ENCODE measurements at regions not wholly inside any gene's neighbourhood (a gene's known extent, or its start where the extent isn't known, plus 50 kb on each side); places are given as distances from the start of the nearest gene placed in this dataset.

DNA sequence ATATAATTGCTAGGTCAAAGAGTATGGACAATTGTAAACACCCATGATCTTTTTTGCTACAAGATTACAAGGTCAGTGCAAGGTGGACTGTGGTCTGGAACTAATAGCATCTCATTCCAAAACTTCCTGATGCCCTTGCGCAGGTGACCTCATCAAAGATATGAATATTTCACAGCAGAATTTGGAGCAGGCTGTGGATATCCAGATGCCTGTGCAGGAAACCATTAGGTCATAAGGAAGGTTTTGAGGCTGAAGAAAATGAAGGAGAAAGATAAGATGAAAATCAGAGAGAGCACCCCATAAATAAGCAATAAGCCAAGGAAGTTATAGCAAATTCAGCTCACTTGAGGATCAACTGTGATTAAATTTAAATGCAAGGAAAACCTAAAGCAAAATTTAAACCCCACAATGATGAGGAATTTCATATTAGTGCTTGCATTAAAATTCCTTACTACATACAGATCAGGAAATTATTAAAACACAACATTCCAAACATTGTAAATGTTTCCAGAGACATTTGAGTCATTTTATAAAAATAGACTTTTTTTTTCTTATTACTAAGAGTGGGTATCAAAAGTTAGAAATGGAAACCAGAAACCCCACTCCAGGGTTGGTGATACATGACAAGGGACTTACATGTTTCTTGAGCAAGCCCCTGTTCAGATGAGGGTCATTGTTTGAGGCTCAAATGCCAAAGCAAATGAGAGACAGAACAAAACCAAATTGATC, 100.7 kb upstream of the FAM9C start:
- DNase-seq (no peak), ATAC-seq (no peak)
- no peak overlapping the region for H3K4me3 Mint-ChIP-seq
- no peak overlapping the region for H3K27ac Mint-ChIP-seq
- intact Hi-C loops (cut with micrococcal nuclease), result no loop called here
- H3K9me3 Mint-ChIP-seq, result peaks cover 2% of the 10 kb centered on the region
- no peaks in the 10 kb centered on the region for H3K36me3 Mint-ChIP-seq (ENCODE audit: low read depth)
- TF ChIP-seq, protein P1, sequence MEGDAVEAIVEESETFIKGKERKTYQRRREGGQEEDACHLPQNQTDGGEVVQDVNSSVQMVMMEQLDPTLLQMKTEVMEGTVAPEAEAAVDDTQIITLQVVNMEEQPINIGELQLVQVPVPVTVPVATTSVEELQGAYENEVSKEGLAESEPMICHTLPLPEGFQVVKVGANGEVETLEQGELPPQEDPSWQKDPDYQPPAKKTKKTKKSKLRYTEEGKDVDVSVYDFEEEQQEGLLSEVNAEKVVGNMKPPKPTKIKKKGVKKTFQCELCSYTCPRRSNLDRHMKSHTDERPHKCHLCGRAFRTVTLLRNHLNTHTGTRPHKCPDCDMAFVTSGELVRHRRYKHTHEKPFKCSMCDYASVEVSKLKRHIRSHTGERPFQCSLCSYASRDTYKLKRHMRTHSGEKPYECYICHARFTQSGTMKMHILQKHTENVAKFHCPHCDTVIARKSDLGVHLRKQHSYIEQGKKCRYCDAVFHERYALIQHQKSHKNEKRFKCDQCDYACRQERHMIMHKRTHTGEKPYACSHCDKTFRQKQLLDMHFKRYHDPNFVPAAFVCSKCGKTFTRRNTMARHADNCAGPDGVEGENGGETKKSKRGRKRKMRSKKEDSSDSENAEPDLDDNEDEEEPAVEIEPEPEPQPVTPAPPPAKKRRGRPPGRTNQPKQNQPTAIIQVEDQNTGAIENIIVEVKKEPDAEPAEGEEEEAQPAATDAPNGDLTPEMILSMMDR (IDR thresholded peaks at IDR 0.05), result no peak
- ChIA-PET POLR2A (no interaction called here), CTCF (no interaction called here)
- peaks cover 9% of the 10 kb centered on the region for H3K4me1 Mint-ChIP-seq (ENCODE audit: low read depth)
- H3K27me3 Mint-ChIP-seq, result no peaks in the 10 kb centered on the region

DNA sequence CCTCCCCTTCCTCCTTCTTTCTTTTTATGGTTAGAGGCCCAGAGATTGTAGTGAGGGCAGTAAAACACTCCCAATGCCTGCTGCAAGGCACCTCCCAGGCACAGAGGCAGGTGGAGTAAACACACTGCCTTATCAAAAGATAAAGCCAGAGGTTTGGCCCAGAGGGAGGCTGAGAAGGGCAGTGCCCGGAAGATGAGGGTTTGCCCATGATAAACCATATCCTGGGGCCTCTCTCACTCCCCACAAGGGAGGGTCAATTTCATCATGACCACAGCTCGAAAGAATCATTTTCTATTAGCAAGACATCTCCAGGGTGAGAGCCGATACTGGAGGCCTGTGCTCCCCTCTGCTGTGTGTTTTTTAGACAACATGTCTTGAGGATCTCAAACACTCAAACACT, 98.5 kb upstream of the FAM9C start:
- Mint-ChIP-seq H3K36me3 (ENCODE audit: low read depth) (no peaks in the 10 kb centered on the region), H3K4me3 (no peak overlapping the region), H3K4me1 (ENCODE audit: low read depth) (peaks cover 9% of the 10 kb centered on the region), H3K9me3 (peaks cover 2% of the 10 kb centered on the region), H3K27ac (no peak overlapping the region), H3K27me3 (no peaks in the 10 kb centered on the region)
- TF ChIP-seq, protein P1 (IDR thresholded peaks at IDR 0.05), result no peak
- intact Hi-C loops (cut with micrococcal nuclease), result no loop called here
- no peak for DNase-seq
- no peak for ATAC-seq
- ChIA-PET CTCF (no interaction called here), POLR2A (no interaction called here)

DNA sequence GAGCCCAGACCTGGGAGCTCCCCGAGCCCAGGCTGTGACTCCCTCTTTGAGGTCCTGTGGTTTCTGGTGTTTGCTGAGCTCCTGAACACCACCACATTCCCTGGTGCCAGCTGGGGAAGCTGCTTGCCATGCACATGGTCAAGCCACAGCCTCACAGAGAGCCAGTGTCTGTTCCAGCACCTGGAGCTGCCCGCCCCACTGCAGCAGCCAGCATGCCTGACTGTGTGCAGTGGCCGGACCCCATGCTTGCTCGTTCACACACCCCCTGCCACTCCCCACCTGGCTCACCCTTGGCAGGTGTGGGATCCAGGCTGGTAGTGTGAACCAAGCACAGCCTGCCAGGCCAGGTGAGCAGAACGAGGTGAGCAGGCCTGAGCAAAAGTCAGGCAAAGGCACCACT, 95.6 kb upstream of the FAM9C start:
- Mint-ChIP-seq H3K4me3 (no peak overlapping the region), H3K9me3 (no peaks in the 10 kb centered on the region), H3K27me3 (no peaks in the 10 kb centered on the region), H3K27ac (no peak overlapping the region), H3K4me1 (ENCODE audit: low read depth) (peaks cover 9% of the 10 kb centered on the region), H3K36me3 (ENCODE audit: low read depth) (no peaks in the 10 kb centered on the region)
- intact Hi-C loops (cut with micrococcal nuclease), result no loop called here
- ATAC-seq (no peak), DNase-seq (no peak)
- POLR2A ChIA-PET, result no interaction called here
- TF ChIP-seq, protein P1 (IDR thresholded peaks at IDR 0.05), result no peak
- CTCF ChIA-PET, result no interaction called here

DNA sequence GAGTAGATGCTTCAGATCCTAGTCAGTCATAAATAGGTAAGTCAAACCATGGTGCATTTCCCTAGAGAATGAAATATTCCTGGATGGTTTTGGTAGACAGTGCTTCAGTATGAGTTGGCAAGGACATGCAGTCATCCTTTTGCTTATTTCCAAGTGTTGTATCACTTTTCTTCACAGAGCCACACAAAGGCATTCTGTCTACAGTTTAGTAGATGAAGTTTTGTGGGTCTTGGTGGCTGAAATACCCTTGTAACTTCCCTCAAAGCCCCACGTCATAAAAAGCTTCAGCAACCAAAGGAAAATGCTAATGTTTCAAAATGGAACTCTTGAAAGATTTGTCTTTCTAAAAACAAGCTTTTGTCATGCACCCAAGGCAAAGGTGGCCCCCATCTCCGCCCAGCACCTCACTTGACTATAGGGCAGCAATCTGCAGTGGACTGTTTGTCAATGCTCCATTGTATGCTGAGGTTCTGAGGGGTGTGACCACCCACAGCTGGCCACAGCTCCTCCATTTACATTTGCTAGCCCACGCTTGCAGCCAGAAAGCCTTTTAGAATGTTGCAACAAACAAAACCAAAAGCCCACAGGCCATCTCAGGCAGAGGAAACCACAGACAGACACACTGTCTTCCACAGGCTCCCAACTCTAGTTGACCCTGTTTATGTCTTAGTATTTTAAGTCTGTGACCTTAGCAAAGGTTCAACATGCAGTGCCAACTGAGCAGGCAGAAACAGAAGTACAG, 87.1 kb upstream of the FAM9C start:
- TF ChIP-seq, protein P1 (IDR thresholded peaks at IDR 0.05), result no peak
- DNase-seq (peak; percentile 10), ATAC-seq (peak; percentile 42)
- CTCF ChIA-PET, result interaction anchor here (1.2 kb wide), 1 partner anchor 185 kb away, joined by 3 read pairs; no protein-coding TSS in a partner anchor
- POLR2A ChIA-PET, result interaction anchor here (1.0 kb wide), 1 partner anchor 41 kb away, joined by 3 read pairs; no protein-coding TSS in a partner anchor
- Mint-ChIP-seq H3K27me3 (no peaks in the 10 kb centered on the region), H3K4me3 (no peak overlapping the region), H3K27ac (no peak overlapping the region), H3K36me3 (ENCODE audit: low read depth) (no peaks in the 10 kb centered on the region), H3K4me1 (ENCODE audit: low read depth) (peaks cover 35% of the 10 kb centered on the region), H3K9me3 (no peaks in the 10 kb centered on the region)
- intact Hi-C loops (cut with micrococcal nuclease), result no loop called here

DNA sequence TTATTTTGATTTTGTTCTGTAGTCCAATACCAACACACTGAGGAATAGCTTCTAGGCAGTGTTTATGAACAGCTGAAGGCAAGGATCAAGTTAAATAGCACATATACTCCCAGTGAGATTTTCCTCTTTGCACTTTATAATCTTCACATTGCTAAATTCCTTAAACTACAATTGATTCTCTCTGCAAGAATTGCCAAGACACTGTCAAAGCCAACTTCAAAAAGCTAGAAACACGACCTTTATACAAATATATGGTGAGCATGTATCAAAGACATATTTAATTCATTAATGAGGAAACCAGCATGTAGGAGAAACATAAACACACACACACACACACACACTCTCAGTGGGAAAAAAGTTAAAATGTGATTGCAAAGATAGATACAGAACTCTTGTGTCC, 86.4 kb upstream of the FAM9C start:
- Mint-ChIP-seq H3K4me1 (ENCODE audit: low read depth) (peaks cover 41% of the 10 kb centered on the region), H3K36me3 (ENCODE audit: low read depth) (no peaks in the 10 kb centered on the region), H3K4me3 (no peak overlapping the region), H3K27ac (no peak overlapping the region), H3K27me3 (no peaks in the 10 kb centered on the region), H3K9me3 (no peaks in the 10 kb centered on the region)
- POLR2A ChIA-PET, result interaction anchor here (1.0 kb wide), 1 partner anchor 40 kb away, joined by 3 read pairs; no protein-coding TSS in a partner anchor
- TF ChIP-seq, protein P1 (IDR thresholded peaks at IDR 0.05), result no peak
- CTCF ChIA-PET, result interaction anchor here (1.2 kb wide), 1 partner anchor 184 kb away, joined by 3 read pairs; no protein-coding TSS in a partner anchor
- DNase-seq, result no peak
- no peak for ATAC-seq
- intact Hi-C loops (cut with micrococcal nuclease), result no loop called here
